NCI-H446 (cell line): ENCODE measurements at regions not wholly inside any gene's neighbourhood (a gene's known extent, or its start where the extent isn't known, plus 50 kb on each side); places are given as distances from the start of the nearest gene placed in this dataset.

Experiments used
- DNase-seq, 2 experiments: peaks; one replicate each; lab custom pipeline; 2025; lab: John Stamatoyannopoulos, UW

DNA sequence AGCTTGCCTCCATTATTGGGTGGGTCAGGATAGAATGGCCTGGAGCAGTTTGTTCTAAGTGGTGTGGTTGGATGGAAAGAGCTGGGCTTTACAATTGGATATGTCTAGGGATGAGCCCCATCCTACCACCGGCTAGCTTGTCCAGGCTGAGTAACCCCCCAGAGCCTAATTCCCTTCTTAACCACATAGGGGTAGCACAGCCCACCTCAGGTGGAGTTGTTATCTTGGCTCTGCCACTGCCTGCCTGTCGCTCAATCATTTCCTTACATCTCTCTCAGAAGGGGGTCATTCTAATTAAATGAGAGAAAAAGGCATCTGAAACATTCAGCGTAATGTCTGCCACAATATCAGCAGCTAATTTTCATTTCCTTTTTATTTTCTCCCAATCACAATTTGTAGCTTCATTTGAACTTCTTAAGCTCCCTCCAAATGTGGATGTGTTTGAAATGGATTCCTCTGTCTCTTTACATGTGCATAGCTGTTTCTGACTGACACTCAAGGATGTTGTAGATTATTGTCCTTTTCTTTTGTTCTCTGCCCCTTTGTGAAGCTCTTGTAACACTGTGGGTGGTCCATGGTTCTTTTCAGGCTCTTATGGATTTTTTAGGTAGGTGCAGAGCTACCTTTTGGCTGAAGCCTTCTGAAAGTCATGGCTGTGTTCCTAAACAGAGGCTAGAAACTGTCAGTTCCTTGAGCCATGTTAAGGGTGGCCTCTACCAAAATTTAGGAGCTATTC lies 383.1 kb upstream of the KLF4 start:
- DNase-seq, result no peak

DNA sequence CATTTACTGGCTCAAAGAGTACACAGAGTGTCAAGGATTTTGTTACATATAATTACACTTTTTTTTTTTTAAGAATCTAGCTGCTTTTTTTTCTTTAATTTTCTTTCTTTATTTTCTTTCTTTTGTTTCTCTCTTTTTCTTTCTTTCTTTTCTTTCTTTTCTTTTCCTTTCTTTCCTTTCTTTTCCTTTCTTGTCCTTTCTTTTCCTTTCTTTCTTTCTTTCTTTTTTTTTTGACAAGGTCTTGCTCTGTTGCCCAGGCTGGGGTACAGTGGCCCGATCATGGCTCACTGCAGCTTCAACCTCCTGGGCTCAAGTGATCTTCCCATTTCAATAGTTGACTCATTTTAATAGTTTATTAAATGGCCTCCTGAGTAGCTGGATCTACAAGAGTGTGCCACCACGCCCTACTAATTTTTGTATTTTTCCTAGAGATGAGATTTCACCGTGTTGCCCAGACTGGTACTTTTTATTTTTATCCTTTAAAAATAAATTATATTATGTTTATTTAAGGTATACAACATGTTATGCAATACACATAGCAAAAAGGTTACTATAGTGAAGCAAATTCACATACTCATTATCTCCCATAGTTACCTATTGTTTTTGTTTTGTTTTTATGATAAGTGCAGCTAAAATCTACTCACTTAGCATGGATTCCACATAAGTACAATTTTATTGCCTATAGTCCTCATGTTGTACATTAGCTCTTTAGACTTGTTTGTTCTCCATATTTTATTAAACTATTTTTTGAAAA lies 381.5 kb upstream of the KLF4 start:
- no peak for DNase-seq

DNA sequence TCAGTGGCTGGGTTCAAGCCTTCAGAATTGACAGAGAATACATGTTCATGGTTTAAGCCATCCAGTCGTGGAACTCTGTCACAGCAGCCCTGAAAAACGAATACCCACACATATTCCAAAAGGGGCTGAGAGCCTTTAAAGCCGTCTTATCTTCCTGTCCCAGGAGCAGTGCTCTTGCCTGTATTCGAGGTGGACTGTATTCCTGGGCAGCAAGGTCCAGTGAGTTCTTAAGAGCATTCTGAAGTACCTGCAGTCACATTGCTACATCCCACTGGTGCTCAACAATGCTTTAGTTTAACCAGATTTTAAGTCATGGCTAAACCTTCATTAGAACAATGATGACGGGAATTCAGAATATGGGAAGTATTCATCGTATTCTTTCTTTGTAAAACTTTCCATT lies 380.7 kb upstream of the KLF4 start:
- DNase-seq, result no peak

DNA sequence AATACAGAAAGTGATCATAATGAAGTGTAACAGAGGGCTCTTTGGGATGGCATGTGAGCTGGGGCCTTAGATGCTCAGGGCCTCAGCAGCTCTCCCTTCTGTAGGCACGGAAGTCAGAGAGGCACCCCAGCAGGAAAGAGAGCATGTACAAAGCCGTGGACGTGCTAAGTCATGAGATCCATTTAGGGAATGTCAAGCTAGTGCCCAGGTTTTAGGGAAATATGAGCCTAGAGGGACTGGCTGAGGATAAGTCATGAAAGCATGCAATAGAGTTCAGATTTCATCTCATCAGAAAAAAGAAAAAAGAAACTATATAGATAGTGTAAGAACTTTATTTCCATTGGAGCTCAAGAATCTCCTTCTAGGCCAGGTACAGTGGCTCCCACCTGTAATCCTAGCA lies 379.5 kb upstream of the KLF4 start:
- no peak for DNase-seq

DNA sequence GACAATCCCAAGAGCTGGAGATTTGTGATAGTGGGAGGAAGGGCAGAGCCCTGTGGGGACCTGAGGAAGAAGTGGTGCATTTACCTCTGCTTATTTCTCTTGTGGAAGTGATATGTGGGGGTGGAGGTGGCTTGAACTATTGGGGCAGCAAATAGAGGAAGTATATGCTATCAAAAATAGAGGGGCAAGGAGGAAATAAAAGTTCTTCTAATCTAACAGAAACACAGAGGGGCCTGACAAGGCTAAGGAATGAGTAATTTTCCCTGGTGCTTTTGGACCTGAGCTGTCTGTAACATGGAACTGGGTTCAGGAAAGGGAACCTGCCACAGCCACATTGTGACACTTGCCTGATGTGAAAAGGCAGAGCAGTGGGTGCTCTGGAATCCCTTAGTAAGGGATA lies 378.6 kb upstream of the KLF4 start:
- DNase-seq, result no peak

DNA sequence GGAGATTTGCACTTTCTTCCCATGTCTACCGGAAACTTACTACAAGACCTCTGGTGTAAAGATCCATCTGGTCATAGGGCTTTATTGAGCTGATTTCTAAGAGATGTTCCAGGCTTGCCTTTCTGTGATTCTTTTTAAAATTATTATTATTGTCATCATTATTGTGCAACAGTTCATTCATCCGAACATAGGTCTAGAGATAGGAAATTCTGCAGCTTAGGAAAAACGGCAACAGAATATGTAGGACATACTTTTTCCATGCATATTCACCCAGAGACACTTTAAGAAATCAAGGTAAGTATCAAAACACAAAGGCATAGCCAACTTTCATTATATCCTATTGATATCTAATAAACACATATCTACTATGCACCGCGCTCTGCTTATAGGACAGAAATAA lies 378.2 kb upstream of the KLF4 start:
- DNase-seq, result no peak

DNA sequence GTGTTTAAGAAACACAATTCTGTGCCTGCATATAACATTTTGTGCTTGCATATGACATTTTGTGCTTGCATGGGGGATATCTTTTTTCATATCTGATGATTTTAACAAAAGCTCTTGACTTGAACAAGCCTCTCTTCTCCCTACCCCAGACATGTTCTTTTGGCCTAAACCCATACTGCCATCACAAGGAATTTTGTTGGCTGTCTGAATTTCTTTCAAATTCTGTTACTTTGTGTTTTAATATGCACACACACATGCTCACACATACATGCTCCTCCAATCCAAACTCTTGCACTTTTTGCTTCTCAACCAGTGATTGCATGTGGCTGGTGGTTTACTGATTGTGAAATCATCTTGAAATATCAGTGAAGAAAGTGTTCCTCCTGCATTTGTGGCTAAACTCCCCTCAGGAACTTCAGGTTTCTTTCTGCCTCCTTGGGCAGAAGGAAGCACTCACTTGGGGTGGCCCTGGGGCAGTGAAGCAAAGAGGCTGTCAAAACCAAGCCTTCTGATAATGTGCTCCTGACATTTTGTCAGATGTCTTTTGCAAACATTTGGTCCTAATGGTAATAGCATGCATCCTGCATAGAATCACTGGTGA lies 377.2 kb upstream of the KLF4 start:
- DNase-seq, result no peak

DNA sequence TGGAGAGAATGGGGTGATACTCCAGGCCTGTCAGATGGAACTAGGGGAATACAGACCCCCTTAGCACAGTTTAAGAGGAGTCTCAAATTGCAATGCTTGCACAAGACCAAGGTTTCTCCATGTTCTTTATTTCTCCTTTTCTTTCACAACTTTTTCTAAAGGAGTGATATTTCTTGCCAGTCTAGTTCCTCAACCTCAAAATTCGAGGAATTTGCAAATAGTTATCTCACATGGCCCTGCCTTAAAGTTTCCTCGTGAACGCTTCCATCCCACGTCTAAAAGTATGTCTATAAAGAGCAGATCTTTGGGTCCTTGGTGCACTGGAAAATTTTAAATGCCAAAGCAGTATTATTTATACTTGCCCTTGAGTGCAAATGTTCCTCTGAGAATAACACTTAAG lies 373.8 kb upstream of the KLF4 start:
- DNase-seq, result no peak

DNA sequence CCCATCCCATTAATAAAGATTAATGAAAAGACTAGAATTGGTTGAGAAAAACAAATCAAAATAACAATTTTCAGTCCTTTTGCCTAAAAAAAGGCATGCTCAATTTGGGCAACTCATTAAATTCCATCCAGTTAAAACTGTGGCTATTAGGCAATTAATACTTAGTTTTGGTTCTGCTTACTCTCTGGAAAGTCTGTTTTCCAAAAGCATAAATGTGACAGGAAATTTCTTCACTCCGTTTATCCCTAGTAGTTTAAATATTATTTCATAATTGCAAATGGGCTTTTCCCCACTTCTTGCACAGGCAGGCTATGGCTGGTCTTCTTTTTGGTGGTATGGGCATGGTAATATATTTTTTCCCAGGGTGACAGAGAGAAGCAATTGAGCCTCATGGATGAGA lies 373.3 kb upstream of the KLF4 start:
- no peak for DNase-seq

DNA sequence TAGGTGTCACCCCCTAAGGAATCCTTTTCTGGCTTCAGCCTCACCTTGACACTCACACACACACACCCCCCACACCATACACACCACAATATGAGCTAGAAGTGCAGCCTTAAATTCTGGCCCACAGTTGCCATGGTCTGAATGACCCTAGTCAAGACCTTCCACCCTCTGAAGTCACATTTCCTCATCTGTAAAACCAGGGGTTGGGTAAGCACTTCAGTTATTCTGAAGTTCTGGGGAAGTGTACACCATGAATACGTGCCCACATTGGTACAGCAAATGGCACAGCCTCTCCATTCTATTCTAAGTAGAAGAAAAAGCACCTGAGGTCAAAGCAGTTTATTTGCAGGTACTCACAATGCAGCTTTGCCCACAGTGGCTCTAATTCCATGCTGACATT lies 372.8 kb upstream of the KLF4 start:
- DNase-seq, result no peak

DNA sequence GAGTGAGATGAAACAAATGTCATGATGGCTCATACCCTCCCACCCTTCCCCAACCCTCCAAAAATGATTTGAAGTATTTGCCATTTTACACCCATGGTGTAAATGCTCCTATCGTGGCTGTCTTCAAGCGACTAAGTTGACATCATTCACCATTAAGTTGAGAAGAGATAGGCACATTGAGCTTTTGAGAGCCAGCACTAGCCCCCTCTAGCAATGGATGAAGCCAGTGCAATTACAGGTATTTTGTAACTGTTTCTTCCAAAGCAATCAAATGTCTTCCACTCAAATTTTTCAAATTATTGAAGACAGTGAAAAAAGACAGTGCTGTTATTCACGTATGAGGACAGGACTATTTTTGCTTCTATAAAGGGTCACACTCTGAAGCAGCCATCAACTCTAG lies 371.5 kb upstream of the KLF4 start:
- no peak for DNase-seq

DNA sequence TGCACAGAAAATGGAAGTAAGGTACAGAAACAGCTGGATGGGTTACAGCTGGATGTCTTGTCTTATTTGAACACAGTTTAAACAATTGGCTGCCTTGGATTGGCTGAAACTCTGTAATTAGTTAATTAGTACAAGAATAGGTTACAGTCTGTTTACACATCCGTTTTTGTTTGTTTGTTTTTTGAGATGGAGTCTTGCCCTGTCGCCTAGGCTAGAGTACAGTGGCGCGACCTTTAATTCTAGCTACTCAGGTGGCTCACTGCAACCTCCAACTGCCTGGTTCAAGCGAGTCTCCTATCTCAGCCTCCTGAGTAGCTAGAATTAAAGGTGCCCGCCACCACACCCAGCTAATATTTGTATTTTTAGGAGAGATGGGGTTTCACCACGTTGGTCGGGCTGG lies 368.7 kb upstream of the KLF4 start:
- no peak for DNase-seq

DNA sequence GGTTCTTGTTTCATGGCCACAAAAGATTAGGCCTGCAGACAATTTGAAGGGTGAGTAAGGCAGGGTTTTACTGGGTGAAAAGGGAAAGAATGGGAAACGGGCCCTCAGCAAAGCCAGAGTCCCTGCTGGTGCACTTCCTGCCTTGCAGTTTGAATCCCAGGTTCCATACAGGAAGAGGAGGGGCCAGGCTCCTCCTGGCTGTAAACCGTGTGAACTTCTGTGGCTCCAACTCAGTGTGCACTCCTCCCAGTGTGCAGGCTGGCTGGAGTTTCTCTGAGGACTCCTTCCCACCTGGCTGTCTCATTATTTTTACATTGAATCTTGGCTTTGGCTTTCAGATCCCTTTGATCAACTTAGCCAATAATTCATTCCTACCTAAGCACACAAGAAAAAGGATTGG lies 367.1 kb upstream of the KLF4 start:
- no peak for DNase-seq

DNA sequence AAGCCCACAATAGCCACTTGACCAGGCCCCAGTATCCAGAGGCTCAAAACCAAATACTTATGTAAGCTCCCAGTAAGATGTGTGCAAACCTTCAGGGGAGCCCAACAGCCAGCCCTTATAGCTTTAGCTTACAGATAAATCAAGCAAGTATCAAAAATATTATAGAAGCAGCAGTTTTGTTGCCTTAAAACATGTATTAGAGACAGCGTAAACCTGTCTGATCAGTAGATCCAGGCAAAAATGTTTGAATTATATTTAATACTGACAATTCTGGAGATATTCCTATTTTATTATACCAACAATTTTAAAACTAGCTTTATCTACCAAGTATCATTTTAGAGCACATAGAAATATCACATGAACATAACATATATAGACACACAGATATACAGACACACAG lies 365.6 kb upstream of the KLF4 start:
- no peak for DNase-seq

DNA sequence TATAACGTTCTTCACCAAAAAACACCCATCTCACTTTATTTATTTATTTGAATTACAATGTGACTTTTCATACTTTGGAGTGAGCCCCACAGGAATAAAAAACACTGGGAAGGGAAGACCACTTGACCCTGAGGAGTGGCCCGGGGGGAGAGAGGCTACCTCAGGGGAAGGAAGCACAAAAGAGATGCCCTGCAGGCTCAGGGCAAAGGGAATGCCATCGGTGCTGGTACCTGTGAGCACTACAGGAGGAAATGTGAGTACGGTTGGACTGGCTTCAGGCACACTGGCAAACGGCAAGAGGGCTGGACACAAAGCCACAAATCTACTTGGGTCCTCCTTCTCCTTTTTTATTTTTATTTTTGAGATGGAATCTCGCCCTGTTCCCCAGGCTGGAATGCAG lies 363.9 kb upstream of the KLF4 start:
- DNase-seq, result no peak

DNA sequence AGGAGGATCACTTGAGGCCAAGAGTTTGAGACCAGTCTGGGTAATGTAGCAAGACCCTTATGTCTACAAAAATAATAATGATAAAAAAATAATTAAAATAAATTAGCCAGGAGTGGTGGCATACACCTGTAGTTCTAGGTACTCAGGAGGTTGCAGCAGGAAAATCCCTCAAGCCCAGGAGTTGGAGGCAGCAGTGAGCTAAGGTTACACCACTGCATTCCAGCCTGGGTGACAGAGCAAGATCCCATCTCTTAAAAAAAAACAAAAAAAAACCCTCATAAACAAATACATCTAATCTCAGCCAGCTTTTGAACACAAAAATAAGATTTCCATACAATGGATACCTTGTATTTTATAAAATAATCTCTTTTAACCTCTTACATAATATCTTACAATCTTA lies 363.3 kb upstream of the KLF4 start:
- DNase-seq, result no peak

DNA sequence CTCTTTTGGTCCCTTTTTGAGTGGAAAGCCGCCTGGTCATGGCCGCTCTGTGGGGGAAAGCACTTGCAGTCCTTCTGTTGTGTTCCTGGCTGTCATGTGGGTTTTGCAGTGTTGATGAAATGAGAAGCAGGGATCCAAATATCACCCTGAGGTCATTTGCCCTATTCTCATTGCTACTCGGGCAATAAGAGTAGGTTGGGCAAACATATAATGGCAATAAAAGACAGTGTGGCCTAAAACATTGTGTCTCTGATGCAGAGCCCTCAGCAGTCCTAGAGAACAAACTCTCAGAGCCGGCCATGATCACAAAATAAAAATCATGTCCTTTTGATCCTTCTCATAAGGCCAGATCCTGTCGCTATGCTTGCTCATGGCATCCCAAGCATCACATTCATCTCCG lies 361.1 kb upstream of the KLF4 start:
- DNase-seq, result no peak

DNA sequence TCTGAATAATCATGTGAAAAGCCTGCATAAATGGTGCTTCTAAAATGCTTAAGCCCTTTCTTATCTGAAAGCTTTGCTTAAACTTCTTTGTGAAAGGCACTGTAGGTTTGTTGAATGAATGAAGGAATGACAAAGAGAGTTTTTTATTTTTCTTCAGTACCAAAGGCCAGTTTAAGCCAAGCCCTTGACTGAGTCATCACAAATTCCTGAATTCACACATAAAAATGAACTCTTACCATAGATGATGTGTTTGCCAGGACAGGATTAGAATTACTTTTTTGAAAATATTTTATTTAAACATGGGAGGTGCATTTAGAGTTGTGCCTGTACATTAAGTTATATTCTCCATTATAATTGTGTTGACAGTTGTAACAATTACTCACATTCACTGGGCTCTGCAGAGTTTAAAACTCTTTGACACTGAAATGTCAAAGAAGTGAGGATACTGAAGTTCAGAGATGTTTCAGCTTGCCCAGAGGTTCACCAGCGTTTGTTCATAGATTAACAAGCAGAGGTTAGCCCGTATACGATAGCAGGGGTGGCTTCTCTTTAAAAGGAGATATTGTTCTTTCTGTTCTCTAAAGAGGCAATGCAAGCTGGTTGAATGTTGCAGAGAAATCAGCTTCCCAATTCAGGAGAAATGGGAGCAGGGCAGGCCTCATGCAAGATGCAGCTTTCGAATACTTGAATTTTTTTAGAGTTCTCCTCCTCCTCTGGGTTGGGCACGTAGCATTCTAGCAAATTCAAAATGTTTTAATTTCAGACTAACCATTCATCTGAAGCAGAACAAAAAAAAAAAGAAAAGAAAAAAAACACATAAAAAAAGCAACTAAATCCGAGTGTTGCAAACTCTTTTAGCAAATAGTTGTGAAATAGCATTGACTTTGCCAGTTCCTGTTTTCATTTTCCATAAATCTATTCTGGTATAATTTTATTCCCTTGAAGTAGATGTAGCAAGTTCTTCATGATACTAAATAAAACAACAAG lies 358.7 kb upstream of the KLF4 start:
- DNase-seq, result no peak

DNA sequence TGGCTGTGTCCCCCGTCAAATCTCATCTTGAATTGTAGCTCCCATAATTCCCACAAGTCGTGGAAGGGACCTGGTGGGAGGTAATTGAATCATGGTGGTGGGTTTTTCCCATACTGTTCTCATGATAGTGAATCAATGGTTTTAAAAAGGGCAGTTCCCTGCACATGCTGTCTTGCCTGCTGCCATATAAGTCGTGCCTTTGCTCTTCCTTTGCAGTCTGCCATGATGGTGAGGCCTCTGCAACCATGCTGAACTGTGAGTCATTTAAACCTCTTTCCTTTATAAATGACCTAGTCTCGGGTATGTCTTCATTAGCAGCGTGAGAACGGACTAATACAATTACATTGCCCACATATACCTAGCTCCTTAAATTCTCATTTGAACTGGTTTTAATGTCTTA lies 353.0 kb upstream of the KLF4 start:
- no peak for DNase-seq

DNA sequence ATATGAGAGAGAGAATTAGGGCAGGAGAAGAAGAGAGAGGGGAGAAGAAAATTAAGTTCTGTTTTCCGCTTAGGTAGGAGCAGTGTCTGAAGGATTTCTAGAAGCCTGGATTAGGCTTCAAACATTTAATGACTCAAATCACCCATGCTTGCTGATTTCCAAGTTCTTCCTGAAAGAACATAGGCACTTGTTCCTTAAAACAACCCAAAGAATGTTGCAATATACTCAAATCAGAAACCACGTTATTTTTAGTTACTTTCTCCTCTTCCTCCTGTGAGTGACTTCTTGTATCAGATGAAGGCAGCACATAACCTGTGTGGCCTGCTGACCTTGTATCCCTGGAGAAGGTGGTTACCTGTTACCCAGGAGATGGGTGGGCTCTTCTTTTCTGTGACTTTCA lies 351.5 kb upstream of the KLF4 start:
- DNase-seq, result no peak

DNA sequence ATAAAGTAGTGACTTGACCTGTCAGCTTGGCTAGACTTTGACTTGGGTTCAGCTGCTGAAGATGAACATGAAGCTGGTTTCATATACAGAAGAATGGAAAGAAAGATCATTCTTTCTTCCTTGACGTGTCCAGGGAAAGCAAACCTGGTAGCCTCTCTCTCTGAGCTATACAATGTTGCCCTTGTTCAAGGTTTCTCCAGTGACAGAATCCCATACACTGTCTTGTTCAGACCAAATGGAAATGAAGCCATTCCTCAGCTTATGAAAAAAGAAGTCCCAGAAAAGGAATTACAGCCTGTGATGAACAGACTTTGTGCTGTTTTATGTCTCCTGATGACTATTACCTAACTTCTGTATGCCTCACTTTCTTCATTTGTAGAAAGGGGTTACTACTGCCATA lies 349.8 kb upstream of the KLF4 start:
- DNase-seq, result no peak

DNA sequence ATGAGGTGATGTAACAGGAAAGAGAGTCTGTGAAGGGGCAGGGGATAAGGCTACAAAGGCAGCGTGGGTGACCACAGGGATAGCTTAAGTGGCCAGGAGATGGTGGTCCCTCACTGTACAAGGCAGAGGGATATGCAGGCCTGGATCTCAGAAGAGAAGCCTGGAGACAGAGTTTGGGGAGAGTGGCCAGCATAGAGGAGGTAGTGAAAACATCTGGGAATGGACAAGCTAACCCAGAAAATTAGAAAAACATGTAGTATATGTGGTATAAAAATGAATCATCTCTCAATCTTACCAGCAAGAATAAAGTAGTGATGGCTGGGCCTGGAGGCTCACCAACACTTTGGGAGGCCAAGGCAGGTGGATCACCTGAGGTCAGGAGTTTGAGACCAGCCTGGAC lies 349.2 kb upstream of the KLF4 start:
- DNase-seq, result no peak
